ENCODE measurements at regions not wholly inside any gene's neighbourhood (a gene's known extent, or its start where the extent isn't known, plus 50 kb on each side); places are given as distances from the start of the nearest gene placed in this dataset.
"Not testable (repeated sequence)": the region's sequence is repeated elsewhere in the genome, so short reads cannot be mapped to it uniquely, and the experiment has no call there.

- no peak for DNase-seq
These were observed 226.6 kb upstream of the TENM4 start for GRCh38 chr11:79667380-79667779.

- no peak for DNase-seq
These were observed 222.2 kb upstream of the TENM4 start for GRCh38 chr11:79663017-79663416.

GRCh38 chr11:79661373-79661772 lies 220.5 kb upstream of the TENM4 start:
- DNase-seq: no peak

GRCh38 chr11:79648766-79649520 lies 208.1 kb upstream of the TENM4 start:
- no peak for DNase-seq

- no peak for DNase-seq
These were observed 196.4 kb upstream of the TENM4 start for GRCh38 chr11:79637219-79637618.

GRCh38 chr11:79634905-79635304 lies 194.1 kb upstream of the TENM4 start:
- DNase-seq: no peak

GRCh38 chr11:79627281-79627680 lies 186.5 kb upstream of the TENM4 start:
- DNase-seq: no peak

- DNase-seq: peak; percentile 48
These were observed 185.6 kb upstream of the TENM4 start for GRCh38 chr11:79626135-79627075.

GRCh38 chr11:79623375-79623774 lies 182.5 kb upstream of the TENM4 start:
- DNase-seq: no peak

GRCh38 chr11:79617561-79617960 lies 176.7 kb upstream of the TENM4 start:
- DNase-seq: no peak

GRCh38 chr11:79616392-79616851 lies 175.6 kb upstream of the TENM4 start:
- DNase-seq: no peak

- no peak for DNase-seq
These were observed 174.6 kb upstream of the TENM4 start for GRCh38 chr11:79615425-79615824.

GRCh38 chr11:79610678-79611077 lies 169.8 kb upstream of the TENM4 start:
- DNase-seq: no peak

- DNase-seq: no peak
These were observed 169.3 kb upstream of the TENM4 start for GRCh38 chr11:79610139-79610538.

GRCh38 chr11:79609511-79609910 lies 168.7 kb upstream of the TENM4 start:
- DNase-seq: no peak

GRCh38 chr11:79606461-79606860 lies 165.6 kb upstream of the TENM4 start:
- DNase-seq: not testable (repeated sequence)

- DNase-seq: no peak
These were observed 159.9 kb upstream of the TENM4 start for GRCh38 chr11:79600711-79601110.

- DNase-seq: peak; percentile 26
These were observed 154.0 kb upstream of the TENM4 start for GRCh38 chr11:79594834-79595233.

- DNase-seq: no peak
These were observed 152.0 kb upstream of the TENM4 start for GRCh38 chr11:79592824-79593223.

- DNase-seq: no peak
These were observed 151.6 kb upstream of the TENM4 start for GRCh38 chr11:79592406-79592805.

- DNase-seq: no peak
These were observed 141.6 kb upstream of the TENM4 start for GRCh38 chr11:79582434-79582833.

GRCh38 chr11:79579063-79579462 lies 138.2 kb upstream of the TENM4 start:
- DNase-seq: no peak

GRCh38 chr11:79578116-79578515 lies 137.3 kb upstream of the TENM4 start:
- no peak for DNase-seq

GRCh38 chr11:79575701-79576100 lies 134.9 kb upstream of the TENM4 start:
- no peak for DNase-seq
